ENCODE measurements at regions not wholly inside any gene's neighbourhood (a gene's known extent, or its start where the extent isn't known, plus 50 kb on each side); places are given as distances from the start of the nearest gene placed in this dataset.

DNA sequence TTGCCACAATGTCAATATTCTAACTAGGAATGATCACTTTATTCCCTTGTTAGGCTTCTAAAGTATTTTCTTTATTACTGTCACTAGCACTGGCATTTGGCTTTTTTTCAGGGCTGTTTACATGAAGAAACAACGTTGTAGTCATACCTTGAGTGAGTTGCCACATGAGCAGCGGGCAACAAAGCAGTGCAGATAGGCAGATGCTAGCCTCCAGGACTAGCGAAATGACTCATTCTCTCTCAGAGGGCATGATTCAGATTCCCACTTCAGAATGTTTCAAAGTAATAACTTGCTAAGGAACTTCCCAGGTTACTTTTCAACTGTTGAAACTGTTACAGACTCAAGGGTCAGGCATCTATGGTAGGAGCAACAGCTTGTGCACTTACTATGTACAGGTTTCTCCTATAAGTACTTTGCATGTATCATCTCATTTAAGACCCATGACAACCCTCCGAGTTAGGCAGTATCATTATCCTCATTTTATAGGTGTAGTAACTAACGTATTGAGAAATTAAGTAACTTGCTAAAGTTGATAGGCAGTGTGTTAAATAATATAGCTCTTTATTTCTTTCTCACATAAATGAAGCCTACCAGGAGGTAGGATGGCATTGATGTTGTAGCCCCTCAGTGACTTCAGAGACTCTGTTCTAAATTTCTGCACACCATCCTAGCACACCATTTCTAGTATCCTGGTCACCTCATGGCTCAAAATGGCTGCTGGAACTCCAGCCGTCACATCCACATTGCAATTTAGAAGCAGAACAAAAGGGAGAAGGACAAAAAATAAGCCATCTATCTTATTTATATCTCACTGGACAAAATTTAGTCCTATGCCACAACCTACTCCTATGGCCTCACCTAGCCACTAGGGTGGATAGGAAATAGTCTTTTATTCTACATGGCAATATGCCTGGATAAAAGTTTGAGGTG is 83.3 kb downstream of the ICOS start:
- H2AFZ ChIP-seq (ENCODE audit: low read length), result no peak overlapping the region
- H3K27me3 ChIP-seq (ENCODE audit: insufficient read depth, low read length, poor library complexity, severe bottlenecking), result no peaks in the 10 kb centered on the region
- no peak overlapping the region for H3K4me2 ChIP-seq (ENCODE audit: low read depth, low read length, poor library complexity, severe bottlenecking)
- H3K79me2 ChIP-seq (ENCODE audit: insufficient read depth, low read length), result no peaks in the 10 kb centered on the region
- TF ChIP-seq EZH2phosphoT487 (IDR thresholded peaks at IDR 0.05; ENCODE audit: borderline replicate concordance), result no peak
- TF ChIP-seq, protein P1, sequence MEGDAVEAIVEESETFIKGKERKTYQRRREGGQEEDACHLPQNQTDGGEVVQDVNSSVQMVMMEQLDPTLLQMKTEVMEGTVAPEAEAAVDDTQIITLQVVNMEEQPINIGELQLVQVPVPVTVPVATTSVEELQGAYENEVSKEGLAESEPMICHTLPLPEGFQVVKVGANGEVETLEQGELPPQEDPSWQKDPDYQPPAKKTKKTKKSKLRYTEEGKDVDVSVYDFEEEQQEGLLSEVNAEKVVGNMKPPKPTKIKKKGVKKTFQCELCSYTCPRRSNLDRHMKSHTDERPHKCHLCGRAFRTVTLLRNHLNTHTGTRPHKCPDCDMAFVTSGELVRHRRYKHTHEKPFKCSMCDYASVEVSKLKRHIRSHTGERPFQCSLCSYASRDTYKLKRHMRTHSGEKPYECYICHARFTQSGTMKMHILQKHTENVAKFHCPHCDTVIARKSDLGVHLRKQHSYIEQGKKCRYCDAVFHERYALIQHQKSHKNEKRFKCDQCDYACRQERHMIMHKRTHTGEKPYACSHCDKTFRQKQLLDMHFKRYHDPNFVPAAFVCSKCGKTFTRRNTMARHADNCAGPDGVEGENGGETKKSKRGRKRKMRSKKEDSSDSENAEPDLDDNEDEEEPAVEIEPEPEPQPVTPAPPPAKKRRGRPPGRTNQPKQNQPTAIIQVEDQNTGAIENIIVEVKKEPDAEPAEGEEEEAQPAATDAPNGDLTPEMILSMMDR (conservative IDR thresholded peaks at IDR 0.05; ENCODE audit: low read length), result no peak
- no peak overlapping the region for H3K9ac ChIP-seq (ENCODE audit: low read depth, low read length, poor library complexity, severe bottlenecking)
- H3K9me3 ChIP-seq (ENCODE audit: insufficient read depth, low read depth, low read length), result no peaks in the 10 kb centered on the region
- no peak overlapping the region for H3K4me3 ChIP-seq (ENCODE audit: low read length, poor library complexity, severe bottlenecking)
- H3K36me3 ChIP-seq (ENCODE audit: insufficient read depth, low read length), result no peaks in the 10 kb centered on the region
- H3K4me1 ChIP-seq (ENCODE audit: insufficient read depth, low read length, poor library complexity, severe bottlenecking), result no peaks in the 10 kb centered on the region
- no peaks in the 10 kb centered on the region for H4K20me1 ChIP-seq (ENCODE audit: insufficient read depth, low read length, poor library complexity, severe bottlenecking)
- no peaks in the 10 kb centered on the region for H3K9me2 ChIP-seq (replicated peaks; ENCODE audit: low read depth, low read length)
- no peaks in the 10 kb centered on the region for H3F3A ChIP-seq (ENCODE audit: low read depth)

DNA sequence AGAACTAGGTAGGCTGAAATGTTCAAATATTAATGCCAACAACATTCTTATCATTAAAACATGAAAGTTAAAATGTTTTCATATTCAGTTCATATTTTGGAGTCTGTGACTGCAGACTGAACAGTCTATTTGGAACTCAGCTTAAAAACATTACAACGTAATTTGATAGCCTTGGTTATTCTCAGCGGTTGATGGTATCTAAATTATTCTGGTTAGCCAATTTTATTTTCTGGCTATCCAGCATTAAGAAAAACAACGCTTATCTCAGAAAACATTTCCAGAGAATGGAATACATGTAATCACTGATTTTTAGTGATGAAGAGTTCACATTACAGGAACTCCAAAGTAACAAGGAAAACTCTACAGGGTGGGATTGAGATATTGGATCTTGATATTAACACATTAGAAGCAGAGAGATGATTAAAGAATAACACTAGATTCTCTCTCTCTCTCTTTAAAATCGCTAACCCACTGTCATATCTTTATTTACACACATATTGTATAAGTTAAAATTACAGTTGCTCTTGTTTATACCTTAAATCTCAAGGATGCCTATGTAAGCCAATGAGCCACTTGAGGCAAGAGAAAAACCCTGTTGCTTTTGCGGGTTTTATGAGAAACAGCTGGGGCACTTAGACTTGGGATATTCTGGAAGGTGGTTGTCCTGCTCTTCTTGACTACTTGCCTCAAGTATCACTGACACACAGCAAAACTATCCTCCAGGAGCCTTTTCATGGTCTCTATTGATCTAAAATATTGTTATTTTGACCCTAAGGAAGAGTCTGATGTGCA is 84.9 kb downstream of the ICOS start:
- H4K20me1 ChIP-seq (ENCODE audit: insufficient read depth, low read length, poor library complexity, severe bottlenecking), result no peaks in the 10 kb centered on the region

DNA sequence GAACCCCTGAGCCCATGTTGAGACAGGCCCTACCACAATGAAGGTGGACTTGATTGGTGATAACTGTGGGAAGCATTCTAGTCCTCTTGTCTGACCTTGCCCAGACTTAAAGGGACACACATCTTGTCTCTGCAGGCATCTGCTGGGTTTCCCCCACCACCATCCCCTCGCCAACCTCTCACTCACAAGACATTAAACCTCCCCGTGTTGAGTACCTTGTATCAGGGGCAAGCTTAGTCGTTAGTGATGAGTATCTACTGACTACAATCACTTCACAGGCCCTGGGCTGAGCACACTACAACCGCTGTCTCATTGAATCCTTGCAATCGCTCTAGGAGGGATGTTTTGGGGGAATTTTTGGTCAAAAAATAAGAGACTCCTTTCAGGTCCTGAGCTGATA is 86.0 kb downstream of the ICOS start:
- Histone ChIP-seq H3K4me1 (ENCODE audit: insufficient read depth, low read length, poor library complexity, severe bottlenecking) (peaks cover 8% of the 10 kb centered on the region), H3K4me3 (ENCODE audit: low read length, poor library complexity, severe bottlenecking) (no peak overlapping the region), H4K20me1 (ENCODE audit: insufficient read depth, low read length, poor library complexity, severe bottlenecking) (no peaks in the 10 kb centered on the region), H3K4me2 (ENCODE audit: low read depth, low read length, poor library complexity, severe bottlenecking) (no peak overlapping the region), H3K9me2 (replicated peaks; ENCODE audit: low read depth, low read length) (no peaks in the 10 kb centered on the region), H3F3A (ENCODE audit: low read depth) (no peaks in the 10 kb centered on the region), H2AFZ (ENCODE audit: low read length) (no peak overlapping the region), H3K27me3 (ENCODE audit: insufficient read depth, low read length, poor library complexity, severe bottlenecking) (no peaks in the 10 kb centered on the region), H3K79me2 (ENCODE audit: insufficient read depth, low read length) (no peaks in the 10 kb centered on the region), H3K36me3 (ENCODE audit: insufficient read depth, low read length) (no peaks in the 10 kb centered on the region), H3K9ac (ENCODE audit: low read depth, low read length, poor library complexity, severe bottlenecking) (no peak overlapping the region), H3K9me3 (ENCODE audit: insufficient read depth, low read depth, low read length) (no peaks in the 10 kb centered on the region)
- TF ChIP-seq EZH2phosphoT487 (IDR thresholded peaks at IDR 0.05; ENCODE audit: borderline replicate concordance), result no peak
- TF ChIP-seq, protein P1 (conservative IDR thresholded peaks at IDR 0.05; ENCODE audit: low read length), result no peak

More for the DNA sequence above, 84.9 kb downstream of the ICOS start:
- H3K4me2 ChIP-seq (ENCODE audit: low read depth, low read length, poor library complexity, severe bottlenecking), result no peak overlapping the region
- H3K4me1 ChIP-seq (ENCODE audit: insufficient read depth, low read length, poor library complexity, severe bottlenecking), result peaks cover 2% of the 10 kb centered on the region
- H3K9me3 ChIP-seq (ENCODE audit: insufficient read depth, low read depth, low read length), result no peaks in the 10 kb centered on the region
- no peak for TF ChIP-seq EZH2phosphoT487 (IDR thresholded peaks at IDR 0.05; ENCODE audit: borderline replicate concordance)
- TF ChIP-seq, protein P1 (conservative IDR thresholded peaks at IDR 0.05; ENCODE audit: low read length), result no peak
- no peak overlapping the region for H2AFZ ChIP-seq (ENCODE audit: low read length)
- H3K79me2 ChIP-seq (ENCODE audit: insufficient read depth, low read length), result no peaks in the 10 kb centered on the region
- H3K4me3 ChIP-seq (ENCODE audit: low read length, poor library complexity, severe bottlenecking), result no peak overlapping the region
- H3K36me3 ChIP-seq (ENCODE audit: insufficient read depth, low read length), result no peaks in the 10 kb centered on the region
- no peaks in the 10 kb centered on the region for H3K9me2 ChIP-seq (replicated peaks; ENCODE audit: low read depth, low read length)
- no peaks in the 10 kb centered on the region for H3K27me3 ChIP-seq (ENCODE audit: insufficient read depth, low read length, poor library complexity, severe bottlenecking)
- H3F3A ChIP-seq (ENCODE audit: low read depth), result no peaks in the 10 kb centered on the region
- H3K9ac ChIP-seq (ENCODE audit: low read depth, low read length, poor library complexity, severe bottlenecking), result no peak overlapping the region
